ENCODE measurements at regions not wholly inside any gene's neighbourhood (a gene's known extent, or its start where the extent isn't known, plus 50 kb on each side); places are given as distances from the start of the nearest gene placed in this dataset.

GRCh38 chr11:10920205-10920604 is 62.4 kb upstream of the ZBED5 start:
- no peak for DNase-seq

- DNase-seq: no peak
These were observed 60.8 kb upstream of the ZBED5 start for GRCh38 chr11:10918698-10919097.

GRCh38 chr11:10918275-10918674 is 60.4 kb upstream of the ZBED5 start:
- no peak for DNase-seq

- no peak for DNase-seq
These were observed 59.9 kb upstream of the ZBED5 start for GRCh38 chr11:10917802-10918201.

GRCh38 chr11:10916665-10917064 is 58.8 kb upstream of the ZBED5 start:
- no peak for DNase-seq

GRCh38 chr11:10914050-10914449 is 56.2 kb upstream of the ZBED5 start:
- no peak for DNase-seq

- DNase-seq: no peak
These were observed 55.2 kb upstream of the ZBED5 start for GRCh38 chr11:10913075-10913474.

- DNase-seq: no peak
These were observed 54.1 kb upstream of the ZBED5 start for GRCh38 chr11:10911907-10912306.

- DNase-seq: no peak
These were observed 51.5 kb upstream of the ZBED5 start for GRCh38 chr11:10909141-10909883.

GRCh38 chr11:10908215-10908951 is 50.5 kb upstream of the ZBED5 start:
- DNase-seq: no peak

Measured in activated naive CD4-positive, alpha-beta T cell treated with anti-CD3 and anti-CD28 coated beads, Interleukin-2, amount 50 U/mL, for 16 hours (primary cell).